MM.1S (cell line): ENCODE measurements at regions not wholly inside any gene's neighbourhood (a gene's known extent, or its start where the extent isn't known, plus 50 kb on each side); places are given as distances from the start of the nearest gene placed in this dataset.
A peak's percentile ranks its signal among the peaks of the same experiment; 100 is the strongest.

Experiments
- DNase-seq: peaks from one replicate; pipeline ENCODE4 v3.0.0-alpha.2; 2015
- H2AFZ ChIP-seq: fragments of 300-600 bp; sonication (generic); 2 replicates; pipeline ENCODE4 v1.6.0; 2016; ENCODE audit warnings: antibody characterized with exemption, low read length
- H3F3A ChIP-seq: fragments of 300-600 bp; sonication (generic); 2 replicates; pipeline ENCODE4 v1.6.1; 2016; ENCODE audit warnings: mild to moderate bottlenecking, antibody characterized with exemption, low read length, moderate library complexity, mixed read lengths; ENCODE audit not compliant: insufficient read depth
- H3K27ac ChIP-seq: fragments of 300-600 bp; sonication (generic); 2 replicates; pipeline ENCODE4 v1.5.1; 2016; ENCODE audit warnings: mild to moderate bottlenecking, low read length
- H3K27me3 ChIP-seq: fragments of 300-600 bp; sonication (generic); replicated peaks from 2 replicates; pipeline ENCODE4 v1.6.0; 2016; ENCODE audit warnings: low read length; ENCODE audit not compliant: insufficient read depth
- H3K36me3 ChIP-seq: fragments of 300-600 bp; sonication (generic); replicated peaks from 2 replicates; pipeline ENCODE4 v1.6.1; 2016; ENCODE audit warnings: mild to moderate bottlenecking, low read length, mixed read lengths; ENCODE audit not compliant: insufficient read depth
- H3K4me1 ChIP-seq: fragments of 300-600 bp; sonication (generic); 2 replicates; pipeline ENCODE4 v1.6.1; 2016; ENCODE audit warnings: low read length, mixed read lengths
- H3K4me2 ChIP-seq: fragments of 300-600 bp; sonication (generic); 2 replicates; pipeline ENCODE4 v1.6.0; 2016; ENCODE audit warnings: low read depth, low read length
- H3K4me3 ChIP-seq: fragments of 300-600 bp; sonication (generic); 2 replicates; pipeline ENCODE4 v1.5.1; 2016; ENCODE audit warnings: low read length, mixed read lengths
- H3K79me2 ChIP-seq: fragments of 300-600 bp; sonication (generic); 2 replicates; pipeline ENCODE4 v1.6.1; 2016; ENCODE audit warnings: mixed run types, low read length, mixed read lengths
- H3K9ac ChIP-seq: fragments of 300-600 bp; sonication (generic); 2 replicates; pipeline ENCODE4 v1.6.1; 2016; ENCODE audit warnings: low read length, mixed read lengths
- H3K9me2 ChIP-seq: fragments of 300-600 bp; sonication (generic); replicated peaks from 2 replicates; pipeline ENCODE4 v1.6.1; 2016; ENCODE audit warnings: mild to moderate bottlenecking, low read length, mixed read lengths; ENCODE audit not compliant: insufficient read depth
- H3K9me3 ChIP-seq: fragments of 300-600 bp; sonication (generic); replicated peaks from 2 replicates; pipeline ENCODE4 v1.6.1; 2016; ENCODE audit warnings: mild to moderate bottlenecking, low read length, mixed read lengths; ENCODE audit not compliant: insufficient read depth
- H4K20me1 ChIP-seq: fragments of 300-600 bp; sonication (generic); 2 replicates; pipeline ENCODE4 v1.6.1; 2016; ENCODE audit warnings: mild to moderate bottlenecking, low read length, moderate library complexity, mixed read lengths; ENCODE audit not compliant: insufficient read depth
- EZH2 ChIP-seq: fragments of 300-600 bp; sonication (generic); optimal IDR thresholded peaks from 2 replicates; pipeline ENCODE3; 2017; ENCODE audit warnings: low read depth, mild to moderate bottlenecking, antibody characterized with exemption, low read length, mixed read lengths
- EZH2phosphoT487 ChIP-seq: fragments of 300-600 bp; sonication (generic); IDR thresholded peaks from 2 replicates; pipeline ENCODE4 v1.6.1; 2018; ENCODE audit warnings: antibody characterized with exemption, low read length
- TF ChIP-seq, protein P1 (sequence below): fragments of 300-600 bp; sonication (generic); IDR thresholded peaks from 2 replicates; pipeline ENCODE4 v1.5.1; 2016; ENCODE audit warnings: antibody characterized with exemption, low read length, mixed read lengths

DNA sequence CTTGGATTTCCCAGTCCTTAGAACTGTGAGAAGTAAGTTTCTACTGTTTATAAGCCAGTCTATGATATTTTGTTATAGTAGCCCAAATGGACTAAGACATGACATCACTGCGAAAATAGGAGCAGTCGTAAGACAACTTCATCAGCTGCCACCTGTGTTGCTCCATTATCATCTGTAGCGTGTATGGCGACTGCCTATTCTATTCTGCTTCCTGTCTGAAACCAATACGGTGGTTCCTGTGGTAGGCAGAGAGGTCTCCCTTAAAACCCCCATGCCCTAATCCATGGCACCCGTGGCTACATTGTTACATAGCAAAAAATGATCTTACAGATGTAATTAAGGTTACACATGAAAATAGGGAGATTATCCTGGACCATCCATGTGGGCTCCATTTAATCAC is 105.4 kb upstream of the FAT1 start:
- H3K4me1 ChIP-seq = peaks cover 35% of the 10 kb centered on the region
- no peaks in the 10 kb centered on the region for H4K20me1 ChIP-seq
- peak; percentile 95 for DNase-seq
- H3K9ac ChIP-seq = peak overlapping the region; percentile 93
- H3K9me3 ChIP-seq = no peaks in the 10 kb centered on the region
- H3K27me3 ChIP-seq = no peaks in the 10 kb centered on the region
- H3F3A ChIP-seq = peaks cover 20% of the 10 kb centered on the region
- TF ChIP-seq EZH2 (no peak), EZH2phosphoT487 (no peak)
- TF ChIP-seq, protein P1, sequence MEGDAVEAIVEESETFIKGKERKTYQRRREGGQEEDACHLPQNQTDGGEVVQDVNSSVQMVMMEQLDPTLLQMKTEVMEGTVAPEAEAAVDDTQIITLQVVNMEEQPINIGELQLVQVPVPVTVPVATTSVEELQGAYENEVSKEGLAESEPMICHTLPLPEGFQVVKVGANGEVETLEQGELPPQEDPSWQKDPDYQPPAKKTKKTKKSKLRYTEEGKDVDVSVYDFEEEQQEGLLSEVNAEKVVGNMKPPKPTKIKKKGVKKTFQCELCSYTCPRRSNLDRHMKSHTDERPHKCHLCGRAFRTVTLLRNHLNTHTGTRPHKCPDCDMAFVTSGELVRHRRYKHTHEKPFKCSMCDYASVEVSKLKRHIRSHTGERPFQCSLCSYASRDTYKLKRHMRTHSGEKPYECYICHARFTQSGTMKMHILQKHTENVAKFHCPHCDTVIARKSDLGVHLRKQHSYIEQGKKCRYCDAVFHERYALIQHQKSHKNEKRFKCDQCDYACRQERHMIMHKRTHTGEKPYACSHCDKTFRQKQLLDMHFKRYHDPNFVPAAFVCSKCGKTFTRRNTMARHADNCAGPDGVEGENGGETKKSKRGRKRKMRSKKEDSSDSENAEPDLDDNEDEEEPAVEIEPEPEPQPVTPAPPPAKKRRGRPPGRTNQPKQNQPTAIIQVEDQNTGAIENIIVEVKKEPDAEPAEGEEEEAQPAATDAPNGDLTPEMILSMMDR = no peak
- H3K9me2 ChIP-seq = no peaks in the 10 kb centered on the region
- peak overlapping the region; percentile 24; the same call in 1 of the 2 replicates for H3K4me3 ChIP-seq
- no peaks in the 10 kb centered on the region for H3K36me3 ChIP-seq
- peak overlapping the region; percentile 86 for H3K4me2 ChIP-seq
- peak overlapping the region; percentile 98 for H3K27ac ChIP-seq
- H2AFZ ChIP-seq = no peak overlapping the region
- no peaks in the 10 kb centered on the region for H3K79me2 ChIP-seq

DNA sequence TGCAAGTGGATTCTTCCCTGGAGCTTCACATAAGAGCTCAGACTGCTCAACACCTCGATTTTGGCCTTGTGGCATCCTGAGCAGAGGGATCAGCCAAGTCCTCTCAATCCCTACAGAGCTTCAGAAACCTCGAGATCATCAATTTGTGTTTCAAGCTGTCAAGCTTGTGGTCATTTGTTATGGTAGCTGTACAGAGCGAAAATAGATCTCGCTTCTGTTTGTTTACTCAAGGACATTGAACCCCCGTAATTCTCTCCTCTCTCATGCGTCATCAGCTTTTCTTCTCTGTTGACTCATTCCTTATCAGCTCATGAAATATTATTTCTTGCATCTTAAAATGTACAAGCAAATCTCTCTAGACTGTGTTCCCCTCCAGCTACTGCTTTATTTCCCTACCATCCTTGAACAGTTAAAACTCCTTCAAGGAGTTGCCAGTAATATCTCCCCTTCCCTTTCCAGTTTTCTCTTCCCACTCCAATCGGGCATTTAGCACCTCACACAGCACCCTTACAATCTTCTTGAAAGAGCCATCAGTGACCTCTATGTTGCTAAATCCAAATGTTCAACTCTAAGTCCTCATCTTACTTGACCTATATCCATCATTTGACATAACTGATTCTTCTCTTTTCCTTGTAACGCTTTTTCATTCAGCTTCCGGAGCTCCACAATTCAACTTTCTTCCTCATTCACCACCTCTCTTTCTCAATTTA is 106.2 kb upstream of the FAT1 start:
- Histone ChIP-seq H3K4me1 (peaks cover 35% of the 10 kb centered on the region), H3K79me2 (no peaks in the 10 kb centered on the region), H3K27ac (peak overlapping the region; percentile 98), H3K9me2 (no peaks in the 10 kb centered on the region), H3K4me2 (peak overlapping the region; percentile 86), H3K9me3 (no peaks in the 10 kb centered on the region), H2AFZ (no peak overlapping the region), H3K9ac (peak overlapping the region; percentile 93), H3K36me3 (no peaks in the 10 kb centered on the region), H4K20me1 (no peaks in the 10 kb centered on the region), H3K27me3 (no peaks in the 10 kb centered on the region), H3K4me3 (peak overlapping the region; percentile 24; the same call in 1 of the 2 replicates), H3F3A (peaks cover 20% of the 10 kb centered on the region)
- no peak for TF ChIP-seq EZH2
- TF ChIP-seq, protein P1 = no peak
- peak; percentile 97 for DNase-seq

DNA sequence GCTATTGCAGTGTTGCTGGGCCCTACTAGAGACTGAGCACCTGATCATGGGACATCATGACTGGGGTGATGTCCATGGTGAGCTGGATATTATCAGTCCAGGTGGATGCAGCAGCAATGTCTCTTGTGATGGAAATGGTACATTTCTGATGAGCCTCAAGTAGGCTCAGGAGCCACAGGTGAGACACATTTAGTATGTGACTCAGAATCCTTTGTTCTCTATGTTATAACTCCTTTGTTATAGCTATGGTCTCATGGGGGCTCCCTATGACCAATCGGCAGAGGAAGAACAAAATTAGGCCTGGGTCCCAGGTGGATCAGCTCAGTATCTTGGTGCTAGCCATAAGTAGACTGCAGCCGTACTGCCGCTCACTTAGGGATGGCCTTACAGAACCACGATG is 107.9 kb upstream of the FAT1 start:
- no peak for DNase-seq
- Histone ChIP-seq H4K20me1 (no peaks in the 10 kb centered on the region), H3K79me2 (no peaks in the 10 kb centered on the region), H3K27ac (no peak overlapping the region), H3F3A (peaks cover 20% of the 10 kb centered on the region), H3K9me2 (no peaks in the 10 kb centered on the region), H3K4me2 (no peak overlapping the region), H3K4me3 (no peak overlapping the region), H3K9me3 (no peaks in the 10 kb centered on the region), H3K4me1 (peaks cover 28% of the 10 kb centered on the region), H3K9ac (no peak overlapping the region), H3K36me3 (no peaks in the 10 kb centered on the region), H3K27me3 (no peaks in the 10 kb centered on the region), H2AFZ (no peak overlapping the region)
- TF ChIP-seq EZH2 = no peak
- TF ChIP-seq, protein P1 = no peak
- TF ChIP-seq EZH2phosphoT487 = no peak
